HL-60 (cell line): ENCODE measurements at regions not wholly inside any gene's neighbourhood (a gene's known extent, or its start where the extent isn't known, plus 50 kb on each side); places are given as distances from the start of the nearest gene placed in this dataset.

Experiments used
- DNase-seq, 2 experiments: peaks; one replicate each; pipeline ENCODE4 v3.0.0-alpha.2; 2010 to 2020; ENCODE audit warnings: low read depth in 1 of 2, low spot score in 1 of 2
- H3K27ac ChIP-seq: fragments of 250-450 bp; sonication (Bioruptor Pico); replicated peaks from 2 replicates; pipeline ENCODE4 v1.5.1; 2020; ENCODE audit warnings: mild to moderate bottlenecking, moderate library complexity
- H3K27me3 ChIP-seq: fragments of 250-450 bp; sonication (Bioruptor Pico); 2 replicates; pipeline ENCODE4 v1.5.1; 2021; ENCODE audit warnings: mild to moderate bottlenecking, moderate library complexity; ENCODE audit not compliant: insufficient read depth, poor library complexity, severe bottlenecking
- H3K4me3 ChIP-seq: replicated peaks from 2 replicates; pipeline ENCODE4 v1.5.1; 2011; ENCODE audit warnings: mild to moderate bottlenecking, control low read depth, low read length; ENCODE audit not compliant: insufficient read depth
- GABPA ChIP-seq: IDR thresholded peaks from 2 replicates; pipeline ENCODE4 v1.6.1; 2012; ENCODE audit warnings: low read depth
- POLR2AphosphoS5 ChIP-seq: IDR thresholded peaks from 2 replicates; pipeline ENCODE4 v1.6.1; 2012; ENCODE audit warnings: low read depth
- SPI1 ChIP-seq: IDR thresholded peaks from 2 replicates; pipeline ENCODE4 v1.6.1; 2012; ENCODE audit warnings: low read depth, mild to moderate bottlenecking, borderline replicate concordance
- TF ChIP-seq, protein P1 (sequence below): IDR thresholded peaks from 2 replicates; pipeline ENCODE4 v1.6.1; 2012; ENCODE audit warnings: low read depth; ENCODE audit not compliant: insufficient replicate concordance
- TF ChIP-seq, protein P2 (sequence below): IDR thresholded peaks from one replicate; pipeline ENCODE4 v1.5.1; 2011; ENCODE audit warnings: low read length, control low read depth, inconsistent platforms; ENCODE audit not compliant: insufficient read depth

DNA sequence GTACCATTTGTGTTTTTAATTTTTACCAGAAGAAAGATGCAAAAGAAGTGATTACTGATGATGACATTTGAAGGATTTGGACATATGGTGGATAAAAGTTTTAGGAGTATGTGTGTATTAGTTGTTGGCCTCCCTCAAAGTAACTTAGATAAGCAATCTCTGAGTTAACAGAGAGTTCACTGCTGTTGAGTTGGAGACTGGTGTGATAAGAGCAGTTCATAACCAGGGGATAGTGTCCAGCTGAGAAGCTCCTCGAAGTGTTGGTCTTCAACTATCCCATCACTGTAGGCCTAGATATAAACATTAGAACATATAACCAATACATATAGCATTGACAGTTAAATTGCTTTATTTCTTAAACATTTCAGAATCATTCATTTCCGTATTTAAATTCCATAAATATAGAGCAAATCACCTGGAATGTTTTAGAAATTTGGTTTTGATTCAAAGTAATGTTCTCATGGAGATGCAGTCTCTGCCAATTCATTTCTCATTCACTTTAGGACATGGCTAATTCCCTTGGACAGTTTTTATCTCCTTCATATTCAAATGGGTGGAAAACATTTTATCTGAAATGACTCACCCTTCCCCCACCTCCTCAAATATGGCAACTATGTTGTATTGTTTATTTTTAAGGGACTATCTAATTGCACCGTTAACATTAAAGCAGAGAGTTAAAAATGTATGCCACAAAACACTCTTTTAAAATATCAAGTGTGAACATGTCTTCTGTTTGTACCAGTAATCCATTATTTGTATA is 136.8 kb upstream of the SLC4A4 start:
- no peak overlapping the region for H3K27ac ChIP-seq
- no peak overlapping the region for H3K4me3 ChIP-seq
- no peak for DNase-seq
- H3K27me3 ChIP-seq = no peaks in the 10 kb centered on the region
- TF ChIP-seq GABPA (no peak), POLR2AphosphoS5 (no peak), SPI1 (no peak)
- TF ChIP-seq, protein P1, sequence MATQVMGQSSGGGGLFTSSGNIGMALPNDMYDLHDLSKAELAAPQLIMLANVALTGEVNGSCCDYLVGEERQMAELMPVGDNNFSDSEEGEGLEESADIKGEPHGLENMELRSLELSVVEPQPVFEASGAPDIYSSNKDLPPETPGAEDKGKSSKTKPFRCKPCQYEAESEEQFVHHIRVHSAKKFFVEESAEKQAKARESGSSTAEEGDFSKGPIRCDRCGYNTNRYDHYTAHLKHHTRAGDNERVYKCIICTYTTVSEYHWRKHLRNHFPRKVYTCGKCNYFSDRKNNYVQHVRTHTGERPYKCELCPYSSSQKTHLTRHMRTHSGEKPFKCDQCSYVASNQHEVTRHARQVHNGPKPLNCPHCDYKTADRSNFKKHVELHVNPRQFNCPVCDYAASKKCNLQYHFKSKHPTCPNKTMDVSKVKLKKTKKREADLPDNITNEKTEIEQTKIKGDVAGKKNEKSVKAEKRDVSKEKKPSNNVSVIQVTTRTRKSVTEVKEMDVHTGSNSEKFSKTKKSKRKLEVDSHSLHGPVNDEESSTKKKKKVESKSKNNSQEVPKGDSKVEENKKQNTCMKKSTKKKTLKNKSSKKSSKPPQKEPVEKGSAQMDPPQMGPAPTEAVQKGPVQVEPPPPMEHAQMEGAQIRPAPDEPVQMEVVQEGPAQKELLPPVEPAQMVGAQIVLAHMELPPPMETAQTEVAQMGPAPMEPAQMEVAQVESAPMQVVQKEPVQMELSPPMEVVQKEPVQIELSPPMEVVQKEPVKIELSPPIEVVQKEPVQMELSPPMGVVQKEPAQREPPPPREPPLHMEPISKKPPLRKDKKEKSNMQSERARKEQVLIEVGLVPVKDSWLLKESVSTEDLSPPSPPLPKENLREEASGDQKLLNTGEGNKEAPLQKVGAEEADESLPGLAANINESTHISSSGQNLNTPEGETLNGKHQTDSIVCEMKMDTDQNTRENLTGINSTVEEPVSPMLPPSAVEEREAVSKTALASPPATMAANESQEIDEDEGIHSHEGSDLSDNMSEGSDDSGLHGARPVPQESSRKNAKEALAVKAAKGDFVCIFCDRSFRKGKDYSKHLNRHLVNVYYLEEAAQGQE = no peak

DNA sequence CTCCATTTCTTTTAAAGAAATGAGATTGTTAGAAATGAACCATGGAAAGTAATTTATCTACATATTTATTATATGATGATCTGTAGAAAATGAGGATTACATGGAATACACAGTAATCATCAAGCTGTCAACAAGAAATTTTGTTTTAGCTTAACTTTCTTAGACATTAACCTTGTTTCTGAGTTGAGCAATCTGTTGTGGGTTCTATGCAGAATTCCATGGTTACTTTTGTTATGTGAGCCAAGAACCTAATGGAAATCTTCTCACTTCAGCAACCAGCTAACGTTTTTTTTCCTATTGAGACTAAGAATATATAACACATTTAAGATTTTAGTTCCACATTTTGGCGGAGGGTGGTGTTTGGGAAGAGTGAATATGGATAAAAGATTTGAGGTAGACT is 136.1 kb upstream of the SLC4A4 start:
- Histone ChIP-seq H3K27me3 (no peaks in the 10 kb centered on the region), H3K27ac (no peak overlapping the region), H3K4me3 (no peak overlapping the region)
- TF ChIP-seq GABPA (no peak), SPI1 (no peak), POLR2AphosphoS5 (no peak)
- TF ChIP-seq, protein P1 = no peak
- TF ChIP-seq, protein P2, sequence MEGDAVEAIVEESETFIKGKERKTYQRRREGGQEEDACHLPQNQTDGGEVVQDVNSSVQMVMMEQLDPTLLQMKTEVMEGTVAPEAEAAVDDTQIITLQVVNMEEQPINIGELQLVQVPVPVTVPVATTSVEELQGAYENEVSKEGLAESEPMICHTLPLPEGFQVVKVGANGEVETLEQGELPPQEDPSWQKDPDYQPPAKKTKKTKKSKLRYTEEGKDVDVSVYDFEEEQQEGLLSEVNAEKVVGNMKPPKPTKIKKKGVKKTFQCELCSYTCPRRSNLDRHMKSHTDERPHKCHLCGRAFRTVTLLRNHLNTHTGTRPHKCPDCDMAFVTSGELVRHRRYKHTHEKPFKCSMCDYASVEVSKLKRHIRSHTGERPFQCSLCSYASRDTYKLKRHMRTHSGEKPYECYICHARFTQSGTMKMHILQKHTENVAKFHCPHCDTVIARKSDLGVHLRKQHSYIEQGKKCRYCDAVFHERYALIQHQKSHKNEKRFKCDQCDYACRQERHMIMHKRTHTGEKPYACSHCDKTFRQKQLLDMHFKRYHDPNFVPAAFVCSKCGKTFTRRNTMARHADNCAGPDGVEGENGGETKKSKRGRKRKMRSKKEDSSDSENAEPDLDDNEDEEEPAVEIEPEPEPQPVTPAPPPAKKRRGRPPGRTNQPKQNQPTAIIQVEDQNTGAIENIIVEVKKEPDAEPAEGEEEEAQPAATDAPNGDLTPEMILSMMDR = no peak
- DNase-seq = no peak

DNA sequence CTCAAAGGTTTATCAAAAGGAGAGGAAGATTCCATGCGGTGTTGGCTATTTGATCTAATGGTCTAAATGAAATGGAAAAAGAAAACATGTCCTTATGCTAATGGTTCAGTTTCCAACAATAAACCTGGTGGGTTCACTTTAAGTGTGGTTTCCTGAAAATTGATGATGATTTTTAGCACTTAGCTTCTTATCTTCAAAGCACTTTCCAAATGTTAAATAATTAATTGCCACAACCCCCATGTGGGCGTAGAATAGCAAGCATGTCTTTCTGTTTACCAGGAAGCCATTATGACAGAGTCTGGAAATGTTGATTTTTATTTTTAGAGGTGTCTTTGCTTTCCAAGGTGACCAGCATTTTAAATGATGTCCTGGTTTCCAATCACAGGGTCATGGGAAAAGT is 134.8 kb upstream of the SLC4A4 start:
- Histone ChIP-seq H3K4me3 (no peak overlapping the region), H3K27me3 (no peaks in the 10 kb centered on the region), H3K27ac (no peak overlapping the region)
- TF ChIP-seq, protein P2 = no peak
- TF ChIP-seq SPI1 (no peak), GABPA (no peak), POLR2AphosphoS5 (no peak)
- TF ChIP-seq, protein P1 = no peak
- no peak for DNase-seq
